Pancreas (tissue), 10 donors: ENCODE measurements at regions not wholly inside any gene's neighbourhood (a gene's known extent, or its start where the extent isn't known, plus 50 kb on each side); places are given as distances from the start of the nearest gene placed in this dataset.

ENCODE experiments used
- ATAC-seq, 4 donors: fragments of 200-7000 bp; cut with Tn5 transposase; one replicate each; pipeline versions ENCODE4 v1.8.0 to v1.9.1; 2020; ENCODE audit warnings: mild to moderate bottlenecking in 4 of 4, moderate library complexity in 4 of 4
- DNase-seq, 6 donors: peaks; one replicate each; pipeline ENCODE4 v3.0.0-alpha.2; 2020
- FAIRE-seq: peaks from 2 replicates; lab custom pipeline; 2012; peaks lifted over from hg19 to GRCh38; lab: Jason Lieb, UNC
- H3K27ac ChIP-seq, 4 donors: fragments of 200-600 bp; sonication (generic); 1 replicate in 3 of 4; 2 replicates in 1 of 4; pipeline versions ENCODE4 v1.5.0 to v1.8.0; 2020
- H3K27me3 ChIP-seq, 4 donors: fragments of 200-600 bp; one replicate each; pipeline ENCODE4 v1.8.0; 2021
- H3K36me3 ChIP-seq, 3 donors: fragments of 200-600 bp; sonication (generic) in 1 of 3; one replicate each; pipeline versions ENCODE4 v1.5.0 to v1.8.0; 2020 to 2021
- H3K4me1 ChIP-seq, 3 donors: fragments of 200-600 bp; one replicate each; pipeline ENCODE4 v1.8.0; 2021
- H3K4me3 ChIP-seq, 4 donors: fragments of 200-600 bp; sonication (generic) in 2 of 4; one replicate each; pipeline versions ENCODE4 v1.5.0 to v1.8.0; 2020 to 2021
- H3K9me3 ChIP-seq, 4 donors: fragments of 200-600 bp; one replicate each; pipeline ENCODE4 v1.8.0; 2021
- WGBS, 2 donors: extraction: QIAGEN DNeasy Blood & Tissue Kit; methylation state at CpG; one replicate each; pipeline ENCODE4 v1.1.7; 2013; 5-methylcytosine and 5-hydroxymethylcytosine counted together
- intact Hi-C, 3 donors: fragments of 100-400 bp; cut with DNase I; formaldehyde crosslinking; loops; one replicate each; pipeline versions ENCODE4 v1.11.1 to v1.14.2; 2022
- TF ChIP-seq, protein P1 (sequence below), 4 donors: fragments of 200-600 bp; sonication (generic) in 3 of 4; IDR thresholded peaks; one replicate each; pipeline versions ENCODE4 v1.5.0 to v1.8.0; 2021; ENCODE audit warnings: antibody characterized with exemption in 4 of 4
- donor health status: healthy with polysubstance abuse.
- donor health status: DM: no; HTN: no; CAD: no; lungs with moderate emphysema.
- donor health status: DM: no; HTN: no; CAD: no.
- donor health status: control.
- donor health status: control.
- donor health status: Bipolar disorder and iron deficiency.
- donor health status: DM: yes; HTN: yes; CAD: no.
- donor health status: DM: no; HTN: no; CAD: no.
- donor health status: DM: no; HTN: no; CAD: no.
- donor health status: DM: yes; HTN: yes; CAD: no.

GRCh38 chr14:22384167-22384549 lies 204.9 kb downstream of the DAD1 start:
- DNase-seq, result no peak
- 85 to 89% methylated on average over 2 of the region's 2 CpGs for WGBS, 2 donors
- Histone ChIP-seq H3K36me3 (no peaks in the 10 kb centered on the region), H3K27ac (no peak overlapping the region), H3K4me3 (no peak overlapping the region), H3K4me1 (no peaks in the 10 kb centered on the region), H3K9me3 (no peaks in the 10 kb centered on the region), H3K27me3 (no peaks in the 10 kb centered on the region)
- intact Hi-C loops, result no loop called here
- ATAC-seq, result no peak
- TF ChIP-seq, protein P1, sequence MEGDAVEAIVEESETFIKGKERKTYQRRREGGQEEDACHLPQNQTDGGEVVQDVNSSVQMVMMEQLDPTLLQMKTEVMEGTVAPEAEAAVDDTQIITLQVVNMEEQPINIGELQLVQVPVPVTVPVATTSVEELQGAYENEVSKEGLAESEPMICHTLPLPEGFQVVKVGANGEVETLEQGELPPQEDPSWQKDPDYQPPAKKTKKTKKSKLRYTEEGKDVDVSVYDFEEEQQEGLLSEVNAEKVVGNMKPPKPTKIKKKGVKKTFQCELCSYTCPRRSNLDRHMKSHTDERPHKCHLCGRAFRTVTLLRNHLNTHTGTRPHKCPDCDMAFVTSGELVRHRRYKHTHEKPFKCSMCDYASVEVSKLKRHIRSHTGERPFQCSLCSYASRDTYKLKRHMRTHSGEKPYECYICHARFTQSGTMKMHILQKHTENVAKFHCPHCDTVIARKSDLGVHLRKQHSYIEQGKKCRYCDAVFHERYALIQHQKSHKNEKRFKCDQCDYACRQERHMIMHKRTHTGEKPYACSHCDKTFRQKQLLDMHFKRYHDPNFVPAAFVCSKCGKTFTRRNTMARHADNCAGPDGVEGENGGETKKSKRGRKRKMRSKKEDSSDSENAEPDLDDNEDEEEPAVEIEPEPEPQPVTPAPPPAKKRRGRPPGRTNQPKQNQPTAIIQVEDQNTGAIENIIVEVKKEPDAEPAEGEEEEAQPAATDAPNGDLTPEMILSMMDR (IDR thresholded peaks at IDR 0.05), result no peak
- no peak for FAIRE-seq

- TF ChIP-seq, protein P1 (IDR thresholded peaks at IDR 0.05), result no peak
- no peak for ATAC-seq
- Histone ChIP-seq H3K36me3 (no peaks in the 10 kb centered on the region), H3K27me3 (no peaks in the 10 kb centered on the region), H3K27ac (no peak overlapping the region), H3K4me3 (no peak overlapping the region), H3K4me1 (no peaks in the 10 kb centered on the region), H3K9me3 (no peaks in the 10 kb centered on the region)
- DNase-seq, result no peak
- WGBS, 2 donors, result 43 to 45% methylated on average over 8 of the region's 8 CpGs
- no peak for FAIRE-seq
- intact Hi-C loops, result no loop called here
These were observed 205.4 kb downstream of the DAD1 start for GRCh38 chr14:22383515-22384166.

GRCh38 chr14:22382955-22383354 lies 206.1 kb downstream of the DAD1 start:
- TF ChIP-seq, protein P1 (IDR thresholded peaks at IDR 0.05), result no peak
- Histone ChIP-seq H3K4me1 (no peaks in the 10 kb centered on the region), H3K27ac (no peak overlapping the region), H3K4me3 (no peak overlapping the region), H3K9me3 (no peaks in the 10 kb centered on the region), H3K27me3 (no peaks in the 10 kb centered on the region), H3K36me3 (no peaks in the 10 kb centered on the region)
- FAIRE-seq, result no peak
- DNase-seq, result no peak
- no peak for ATAC-seq
- 77 to 87% methylated on average over 2 of the region's 2 CpGs for WGBS, 2 donors
- intact Hi-C loops, result no loop called here

DNA sequence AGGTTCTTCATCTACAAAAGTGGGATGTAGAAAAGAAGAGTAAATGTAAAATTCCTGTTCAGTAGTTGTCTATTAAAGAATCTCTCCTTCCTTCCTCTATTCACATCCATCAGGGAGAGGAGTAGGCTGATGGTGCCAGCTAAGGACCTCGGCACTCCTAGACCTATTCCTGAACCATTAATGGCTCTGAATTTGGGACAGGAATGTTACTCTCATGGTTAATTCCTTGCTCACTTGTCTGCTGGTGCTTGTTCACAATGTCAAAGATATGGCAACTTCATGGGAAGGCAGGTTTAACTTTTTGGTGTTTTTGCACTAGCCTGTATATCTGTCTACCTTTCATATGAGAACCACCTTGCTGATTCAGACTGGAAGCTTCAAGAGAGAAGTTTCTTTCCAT lies 206.6 kb downstream of the DAD1 start:
- FAIRE-seq (no peak), DNase-seq (no peak), ATAC-seq (no peak)
- Histone ChIP-seq H3K4me3 (no peak overlapping the region), H3K27ac (no peak overlapping the region), H3K36me3 (no peaks in the 10 kb centered on the region), H3K9me3 (no peaks in the 10 kb centered on the region), H3K27me3 (no peaks in the 10 kb centered on the region), H3K4me1 (no peaks in the 10 kb centered on the region)
- intact Hi-C loops, result no loop called here
- TF ChIP-seq, protein P1 (IDR thresholded peaks at IDR 0.05), result no peak
- whole genome bisulfite sequencing, 2 donors, result 85 to 86% methylated on average over 1 of the region's 1 CpG

- TF ChIP-seq, protein P1 (IDR thresholded peaks at IDR 0.05), result no peak
- no peak for FAIRE-seq
- no peaks in the 10 kb centered on the region for H3K36me3 ChIP-seq
- H3K4me1 ChIP-seq, result no peaks in the 10 kb centered on the region
- no peak for DNase-seq
- no peaks in the 10 kb centered on the region for H3K9me3 ChIP-seq
- ATAC-seq, result no peak
- H3K27me3 ChIP-seq, result peaks cover 0 to under 1% (median 0%) of the 10 kb centered on the region in 4 donors
- intact Hi-C loops, result no loop called here
- WGBS, 2 donors, result 53 to 54% methylated on average over 2 of the region's 2 CpGs
- no peak overlapping the region for H3K4me3 ChIP-seq
- no peak overlapping the region for H3K27ac ChIP-seq
These were observed 207.3 kb downstream of the DAD1 start for GRCh38 chr14:22381766-22382165.
